Breast epithelium (tissue), 4 donors: ENCODE measurements at regions not wholly inside any gene's neighbourhood (a gene's known extent, or its start where the extent isn't known, plus 50 kb on each side); places are given as distances from the start of the nearest gene placed in this dataset.

Source experiments
- DNase-seq, 2 donors: peaks; one replicate each; pipeline ENCODE4 v3.0.0-alpha.2; 2019; ENCODE audit warnings: low spot score in 2 of 2
- H3K27ac ChIP-seq, 2 donors: fragments of 200-600 bp; sonication (generic) in 1 of 2; one replicate each; pipeline ENCODE4 v1.5.1; 2016 to 2019; ENCODE audit warnings: mild to moderate bottlenecking in 1 of 2
- H3K27me3 ChIP-seq, 2 donors: fragments of 200-600 bp; sonication (generic) in 1 of 2; one replicate each; pipeline versions ENCODE4 v1.5.1 to v1.6.0; 2017 to 2019; ENCODE audit warnings: control low read depth in 1 of 2, mild to moderate bottlenecking in 1 of 2
- H3K36me3 ChIP-seq: fragments of 200-600 bp; one replicate; pipeline ENCODE4 v1.5.1; 2019
- H3K4me1 ChIP-seq, 2 donors: fragments of 200-600 bp; sonication (generic); one replicate each; pipeline ENCODE4 v1.5.1; 2016 to 2019; ENCODE audit warnings: control low read depth in 1 of 2
- H3K4me3 ChIP-seq, 3 donors: fragments of 200-600 bp; sonication (generic); 1 replicate in 2 of 3; 2 replicates in 1 of 3; pipeline ENCODE4 v1.5.1; 2016 to 2019; ENCODE audit warnings: mild to moderate bottlenecking in 3 of 3, moderate library complexity in 2 of 3
- H3K9me3 ChIP-seq, 2 donors: fragments of 200-600 bp; sonication (generic) in 1 of 2; one replicate each; pipeline ENCODE4 v1.5.1; 2016 to 2019; ENCODE audit warnings: control low read depth in 1 of 2
- POLR2A ChIP-seq: fragments of 450-650 bp; IDR thresholded peaks from one replicate; pipeline ENCODE4 v1.6.1; 2016; ENCODE audit warnings: antibody characterized with exemption, mild to moderate bottlenecking, moderate library complexity
- POLR2AphosphoS5 ChIP-seq, 3 donors: sonication (generic); formaldehyde crosslinking; IDR thresholded peaks; one replicate each; pipeline ENCODE4 v1.6.1; 2017; ENCODE audit warnings: antibody characterized with exemption in 3 of 3
- intact Hi-C: fragments of 100-400 bp; cut with DNase I; formaldehyde crosslinking; loops from one replicate; pipeline ENCODE4 v1.15.1; 2023; ENCODE audit warnings: low total_unique reads
- TF ChIP-seq, protein P1 (sequence below), 3 donors: fragments of 450-650 bp; IDR thresholded peaks; one replicate each; pipeline ENCODE4 v1.5.1; 2016 to 2017; ENCODE audit warnings: antibody characterized with exemption in 3 of 3, mild to moderate bottlenecking in 3 of 3, moderate library complexity in 3 of 3

DNA sequence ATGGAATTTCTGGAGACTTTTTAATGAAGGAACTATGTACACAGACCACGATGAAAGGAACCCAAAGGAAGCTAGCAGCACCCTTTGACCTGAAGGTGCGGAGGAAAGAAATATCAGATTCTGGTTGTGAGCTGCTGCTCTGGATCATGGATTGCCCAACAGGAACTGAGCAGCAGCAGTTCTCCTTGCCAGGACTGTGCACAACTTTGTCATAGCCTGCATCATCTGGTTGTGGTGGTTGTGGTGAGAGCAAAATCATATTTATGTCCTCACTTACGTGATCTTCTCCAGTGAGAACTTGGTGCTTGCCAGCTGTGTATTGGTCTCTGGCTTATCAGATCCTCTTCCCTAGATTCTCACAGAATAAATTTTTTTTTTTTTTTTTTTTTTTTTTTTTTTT is 70.7 kb upstream of the LPAR1 start:
- Histone ChIP-seq H3K27ac (no peak overlapping the region), H3K4me3 (no peak overlapping the region), H3K4me1 (no peaks in the 10 kb centered on the region), H3K36me3 (no peaks in the 10 kb centered on the region), H3K9me3 (no peaks in the 10 kb centered on the region), H3K27me3 (no peaks in the 10 kb centered on the region)
- TF ChIP-seq POLR2A: no peak
- TF ChIP-seq, protein P1, sequence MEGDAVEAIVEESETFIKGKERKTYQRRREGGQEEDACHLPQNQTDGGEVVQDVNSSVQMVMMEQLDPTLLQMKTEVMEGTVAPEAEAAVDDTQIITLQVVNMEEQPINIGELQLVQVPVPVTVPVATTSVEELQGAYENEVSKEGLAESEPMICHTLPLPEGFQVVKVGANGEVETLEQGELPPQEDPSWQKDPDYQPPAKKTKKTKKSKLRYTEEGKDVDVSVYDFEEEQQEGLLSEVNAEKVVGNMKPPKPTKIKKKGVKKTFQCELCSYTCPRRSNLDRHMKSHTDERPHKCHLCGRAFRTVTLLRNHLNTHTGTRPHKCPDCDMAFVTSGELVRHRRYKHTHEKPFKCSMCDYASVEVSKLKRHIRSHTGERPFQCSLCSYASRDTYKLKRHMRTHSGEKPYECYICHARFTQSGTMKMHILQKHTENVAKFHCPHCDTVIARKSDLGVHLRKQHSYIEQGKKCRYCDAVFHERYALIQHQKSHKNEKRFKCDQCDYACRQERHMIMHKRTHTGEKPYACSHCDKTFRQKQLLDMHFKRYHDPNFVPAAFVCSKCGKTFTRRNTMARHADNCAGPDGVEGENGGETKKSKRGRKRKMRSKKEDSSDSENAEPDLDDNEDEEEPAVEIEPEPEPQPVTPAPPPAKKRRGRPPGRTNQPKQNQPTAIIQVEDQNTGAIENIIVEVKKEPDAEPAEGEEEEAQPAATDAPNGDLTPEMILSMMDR (IDR thresholded peaks at IDR 0.05): no peak
- intact Hi-C loops: no loop called here
- DNase-seq: no peak

DNA sequence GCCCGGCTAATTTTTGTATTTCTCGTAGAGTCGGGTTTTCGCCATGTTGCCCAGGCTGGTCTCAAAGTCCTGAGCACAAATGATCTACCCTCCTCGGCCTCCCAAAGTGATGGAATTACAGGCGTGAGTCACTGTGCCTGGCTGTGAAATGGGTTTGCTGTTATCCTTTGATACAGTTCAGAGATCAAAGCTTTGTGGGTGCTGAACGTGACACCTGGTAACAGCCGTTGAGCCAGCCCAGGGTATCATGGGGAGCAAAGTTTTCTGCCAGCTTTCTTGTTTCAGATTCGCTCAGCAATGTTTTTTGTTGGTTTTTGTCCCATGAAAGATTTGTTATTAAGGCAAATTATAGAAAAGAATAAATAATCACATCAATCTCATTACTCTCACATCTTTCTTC is 68.9 kb upstream of the LPAR1 start:
- intact Hi-C loops: no loop called here
- Histone ChIP-seq H3K27ac (no peak overlapping the region), H3K27me3 (no peaks in the 10 kb centered on the region), H3K4me3 (no peak overlapping the region), H3K4me1 (no peaks in the 10 kb centered on the region), H3K36me3 (no peaks in the 10 kb centered on the region), H3K9me3 (no peaks in the 10 kb centered on the region)
- TF ChIP-seq, protein P1 (IDR thresholded peaks at IDR 0.05): no peak
- TF ChIP-seq POLR2AphosphoS5 (IDR thresholded peaks at IDR 0.05): no peak
- TF ChIP-seq POLR2A: no peak
- DNase-seq: no peak

DNA sequence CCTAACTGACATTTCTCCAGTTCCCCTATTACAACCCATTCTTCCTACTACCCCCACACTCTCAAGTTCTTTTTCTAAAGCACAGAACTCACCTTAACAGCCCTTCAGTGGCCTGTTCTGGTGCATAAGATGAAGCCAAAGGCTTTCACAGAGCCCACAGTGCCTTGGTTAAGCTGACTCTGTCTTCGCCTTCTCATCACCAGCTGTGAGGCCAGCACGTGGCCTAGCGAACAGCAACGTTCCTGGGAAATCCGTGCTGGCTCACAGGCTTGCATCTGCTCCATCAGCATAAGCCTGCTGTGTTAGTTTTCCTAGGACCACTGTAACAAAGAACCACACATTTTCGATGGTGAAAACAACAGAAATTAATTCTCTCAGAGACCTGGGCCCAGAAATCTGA is 67.9 kb upstream of the LPAR1 start:
- no peak overlapping the region for H3K4me3 ChIP-seq
- no peaks in the 10 kb centered on the region for H3K4me1 ChIP-seq
- no peaks in the 10 kb centered on the region for H3K36me3 ChIP-seq
- no peak overlapping the region for H3K27ac ChIP-seq
- H3K9me3 ChIP-seq: no peaks in the 10 kb centered on the region
- intact Hi-C loops: no loop called here
- no peaks in the 10 kb centered on the region for H3K27me3 ChIP-seq
- TF ChIP-seq POLR2AphosphoS5 (IDR thresholded peaks at IDR 0.05) (no peak), POLR2A (no peak)
- TF ChIP-seq, protein P1 (IDR thresholded peaks at IDR 0.05): no peak
- no peak for DNase-seq

DNA sequence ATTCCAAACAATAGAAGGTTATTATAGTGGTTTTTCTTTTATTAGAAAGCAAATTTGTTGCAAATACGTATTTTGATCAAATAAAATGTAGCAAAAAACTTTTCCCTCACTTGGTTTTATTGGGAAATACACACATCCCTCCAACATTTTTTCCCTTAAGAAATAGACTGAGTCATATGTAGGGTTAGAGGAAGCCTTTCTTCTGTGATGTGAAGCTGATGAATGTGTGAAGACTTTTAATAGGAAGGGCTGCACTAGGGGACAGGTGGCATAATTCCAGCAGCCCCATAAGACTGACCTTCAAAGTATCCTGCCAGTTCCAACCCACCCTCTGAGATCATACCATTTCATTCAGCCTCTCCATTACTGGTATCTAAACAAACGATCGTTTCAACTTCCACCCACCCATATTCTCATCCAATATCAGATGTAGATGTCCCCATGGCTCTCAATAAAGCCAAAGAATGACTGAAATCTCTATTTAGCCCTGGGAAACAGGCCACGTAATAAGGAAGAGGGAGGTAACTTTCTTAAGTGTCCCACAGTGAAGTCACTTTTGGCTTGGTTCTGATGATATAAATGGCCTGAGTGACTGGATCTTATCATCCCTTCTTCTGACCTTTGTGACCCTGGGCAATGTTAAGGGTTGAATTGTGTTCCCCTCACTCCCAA is 64.7 kb upstream of the LPAR1 start:
- Histone ChIP-seq H3K36me3 (no peaks in the 10 kb centered on the region), H3K4me1 (no peaks in the 10 kb centered on the region), H3K9me3 (no peaks in the 10 kb centered on the region), H3K27me3 (no peaks in the 10 kb centered on the region), H3K4me3 (no peak overlapping the region), H3K27ac (peak overlapping the region in 1 of 2 donors; percentile 8)
- intact Hi-C loops: no loop called here
- DNase-seq: no peak
- TF ChIP-seq POLR2A: no peak
- TF ChIP-seq, protein P1 (IDR thresholded peaks at IDR 0.05): no peak
- no peak for TF ChIP-seq POLR2AphosphoS5 (IDR thresholded peaks at IDR 0.05)

DNA sequence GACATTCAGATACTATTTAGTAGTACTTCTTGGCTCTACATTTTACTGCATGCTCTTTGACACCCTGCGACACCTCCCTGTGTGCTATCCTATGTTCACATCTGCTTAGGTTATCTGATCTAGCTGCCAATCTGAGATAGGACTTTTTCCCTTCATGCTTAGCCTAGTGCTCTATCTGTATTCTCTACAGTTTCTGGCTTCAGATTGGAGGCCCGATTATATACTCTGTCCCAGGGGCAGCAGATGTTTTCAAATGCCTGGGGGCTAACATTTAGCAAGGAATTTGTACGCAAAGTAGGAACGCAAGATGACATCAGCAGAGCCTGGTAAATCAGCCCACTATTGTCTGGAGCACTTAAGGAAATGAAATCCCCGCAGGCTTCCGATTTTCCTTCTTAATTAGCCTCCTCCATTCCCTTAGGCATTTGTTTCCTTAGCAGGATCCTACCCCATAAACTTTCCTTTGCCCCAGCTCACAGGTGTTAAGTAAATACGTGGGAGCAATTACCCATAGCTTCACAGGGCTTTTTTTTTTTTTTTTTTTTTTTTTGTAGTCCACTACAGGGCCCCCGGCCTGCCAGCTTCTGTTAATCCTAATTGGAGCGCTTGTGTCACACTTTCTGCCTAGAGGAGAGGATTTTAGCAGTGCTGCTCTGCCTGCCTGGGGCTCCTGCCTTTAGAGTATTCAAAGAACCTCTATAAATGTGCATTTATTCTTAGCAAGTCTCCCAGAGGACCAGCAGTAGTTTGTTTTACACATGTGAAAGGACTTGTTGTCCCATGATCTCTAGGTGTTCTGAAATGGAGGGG is 61.1 kb upstream of the LPAR1 start:
- Histone ChIP-seq H3K27me3 (no peaks in the 10 kb centered on the region), H3K27ac (no peak overlapping the region), H3K36me3 (no peaks in the 10 kb centered on the region), H3K4me3 (no peak overlapping the region), H3K4me1 (no peaks in the 10 kb centered on the region), H3K9me3 (no peaks in the 10 kb centered on the region)
- intact Hi-C loops: no loop called here
- DNase-seq: no peak
- no peak for TF ChIP-seq POLR2AphosphoS5 (IDR thresholded peaks at IDR 0.05)
- TF ChIP-seq POLR2A: no peak
- TF ChIP-seq, protein P1 (IDR thresholded peaks at IDR 0.05): no peak
